ENCODE measurements at regions not wholly inside any gene's neighbourhood (a gene's known extent, or its start where the extent isn't known, plus 50 kb on each side); places are given as distances from the start of the nearest gene placed in this dataset.

GRCh38 chr20:56957737-56958553 lies 308.5 kb downstream of the BMP7 start:
- no peak for DNase-seq (ENCODE audit: low read depth in 2 of 2)

DNA sequence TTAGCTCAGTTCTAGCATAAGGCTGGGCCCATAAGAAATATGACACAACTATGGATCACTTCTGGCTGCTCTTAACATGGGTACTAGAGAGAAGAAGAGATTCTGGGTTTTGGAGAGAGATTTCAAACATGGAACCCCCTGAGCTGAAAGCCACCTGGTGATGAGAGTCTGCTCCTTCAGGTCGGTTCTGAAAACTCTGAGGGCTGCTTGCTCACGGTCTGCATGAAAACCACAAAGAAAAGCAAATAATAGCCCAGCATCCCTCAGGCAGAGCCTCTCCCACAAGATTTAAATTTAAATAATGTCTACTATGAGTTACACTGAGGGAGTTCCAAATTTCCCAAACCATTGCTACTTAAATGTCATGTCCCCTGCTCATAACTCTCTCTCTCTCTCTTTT lies 301.5 kb downstream of the BMP7 start:
- DNase-seq (ENCODE audit: low read depth in 2 of 2): no peak

DNA sequence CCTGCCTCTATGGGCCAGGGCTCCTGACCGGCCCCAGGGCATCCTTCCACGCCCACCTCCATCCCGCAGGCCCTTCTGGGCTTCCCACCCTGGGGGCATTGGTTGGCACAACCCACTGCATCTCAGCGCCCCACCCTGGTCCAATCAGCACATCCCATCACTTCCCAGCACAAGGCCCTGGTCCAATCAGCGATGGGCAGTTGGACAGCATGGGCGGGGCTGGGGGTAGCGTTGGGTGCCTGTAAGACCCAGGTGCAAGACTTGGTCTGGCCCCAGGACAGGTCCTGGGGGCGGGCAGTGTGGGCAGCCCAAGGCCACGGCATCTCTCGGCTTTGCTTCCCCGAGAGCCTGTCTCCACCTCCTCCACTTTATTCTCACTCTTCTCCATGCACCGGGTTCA lies 298.5 kb downstream of the BMP7 start:
- DNase-seq (ENCODE audit: low read depth in 2 of 2): no peak

- DNase-seq (ENCODE audit: low read depth in 2 of 2): no peak
Observed at GRCh38 chr20:56968376-56969048, 297.9 kb downstream of the BMP7 start.

DNA sequence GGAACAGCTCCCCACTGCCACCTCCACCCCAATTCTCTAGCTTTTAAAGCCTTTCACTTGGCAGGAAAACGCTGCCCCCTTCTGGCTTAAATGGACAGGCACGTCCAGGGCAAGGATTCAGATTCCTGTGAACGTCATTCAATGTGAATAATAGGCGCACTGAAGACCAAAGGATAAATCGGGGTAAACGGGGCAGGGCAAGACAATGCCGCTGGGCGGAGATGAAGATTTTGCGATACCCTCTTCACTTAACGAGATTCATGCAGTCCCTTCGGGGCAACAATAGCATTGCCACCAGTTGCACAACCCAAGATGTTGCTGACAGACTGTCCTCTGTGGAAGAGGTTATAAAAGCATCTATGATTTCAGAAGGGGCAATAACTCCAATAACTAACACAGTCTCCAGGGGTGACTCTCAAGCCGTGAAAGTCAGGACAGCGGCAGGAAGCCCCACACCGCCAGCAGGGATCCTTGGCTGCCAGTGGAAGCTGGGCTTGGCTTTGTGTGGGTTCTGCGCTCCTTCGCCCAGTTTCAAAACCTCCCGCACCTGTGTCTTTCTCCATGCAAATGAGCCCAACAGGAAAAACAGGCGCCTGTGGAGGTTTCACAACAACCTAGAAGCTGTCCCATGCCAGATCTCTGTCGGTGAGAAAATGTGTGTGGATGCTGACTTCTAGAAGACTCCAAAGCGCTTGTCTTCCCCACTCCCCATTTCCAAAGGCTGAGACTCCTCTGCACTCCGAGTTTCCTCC lies 291.8 kb downstream of the BMP7 start:
- DNase-seq (ENCODE audit: low read depth in 2 of 2): peak; percentile 29 to 36

DNA sequence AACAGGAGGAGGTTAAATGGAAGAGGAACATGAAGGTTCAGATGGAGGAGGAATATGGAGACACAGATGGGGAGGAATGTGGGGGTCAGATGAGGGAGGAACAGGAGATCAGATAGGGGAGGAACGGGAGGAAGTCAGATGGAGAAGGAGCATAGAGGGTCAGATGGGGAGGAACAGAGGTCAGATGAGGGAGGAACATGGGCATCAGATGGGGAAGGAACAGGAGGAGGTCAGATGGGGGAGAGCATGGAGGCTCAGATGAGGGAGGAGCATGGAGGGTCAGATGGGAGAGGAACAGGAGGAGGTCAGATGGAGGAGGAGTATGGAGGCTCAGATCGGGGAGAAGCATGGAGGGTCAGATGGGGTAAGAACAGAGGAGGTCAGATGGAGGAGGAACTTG lies 290.6 kb downstream of the BMP7 start:
- no peak for DNase-seq (ENCODE audit: low read depth in 2 of 2)

DNA sequence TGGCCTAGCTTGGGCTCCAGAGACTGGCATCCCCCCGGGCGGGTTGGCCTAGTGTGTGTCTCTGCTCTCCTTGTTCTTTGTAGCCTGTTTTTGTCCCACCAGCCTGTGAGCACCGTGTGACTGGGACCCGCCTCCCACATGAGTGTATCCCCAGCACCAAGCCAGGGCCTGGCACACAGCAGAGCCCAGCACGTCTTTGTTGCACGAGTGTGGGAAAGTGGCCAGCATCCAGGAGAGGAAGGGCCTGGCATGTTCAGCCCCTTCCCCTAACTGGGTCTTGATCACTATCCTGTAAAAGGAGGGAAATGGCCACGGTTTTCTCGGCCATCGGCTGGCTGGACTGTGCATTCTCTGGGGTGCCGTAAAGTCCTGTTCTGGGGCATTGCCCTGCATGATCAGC lies 290.1 kb downstream of the BMP7 start:
- DNase-seq (ENCODE audit: low read depth in 2 of 2): no peak

DNA sequence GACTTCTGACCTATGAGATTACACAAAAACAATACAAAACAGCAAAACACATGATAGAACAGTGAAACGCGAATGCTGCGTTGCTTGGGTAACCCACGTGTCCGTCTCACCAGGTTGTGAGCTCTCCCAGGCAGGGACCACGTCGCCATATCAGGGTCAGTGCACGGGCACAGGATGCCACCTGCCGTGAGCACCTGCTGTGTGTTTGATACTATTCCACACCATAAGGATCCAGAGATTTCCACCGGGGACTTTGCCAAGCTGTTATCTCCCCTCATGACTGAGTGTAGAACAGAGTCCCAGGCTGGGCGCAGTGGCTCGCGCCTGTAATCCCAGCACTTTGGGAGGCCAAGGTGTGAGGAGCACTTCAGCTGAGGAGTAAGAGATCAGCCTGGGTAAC lies 288.0 kb downstream of the BMP7 start:
- no peak for DNase-seq (ENCODE audit: low read depth in 2 of 2)

GRCh38 chr20:56979125-56979524 lies 287.3 kb downstream of the BMP7 start:
- DNase-seq (ENCODE audit: low read depth in 2 of 2): no peak

- DNase-seq (ENCODE audit: low read depth in 2 of 2): no peak
Observed at GRCh38 chr20:56981301-56981700, 285.1 kb downstream of the BMP7 start.

DNA sequence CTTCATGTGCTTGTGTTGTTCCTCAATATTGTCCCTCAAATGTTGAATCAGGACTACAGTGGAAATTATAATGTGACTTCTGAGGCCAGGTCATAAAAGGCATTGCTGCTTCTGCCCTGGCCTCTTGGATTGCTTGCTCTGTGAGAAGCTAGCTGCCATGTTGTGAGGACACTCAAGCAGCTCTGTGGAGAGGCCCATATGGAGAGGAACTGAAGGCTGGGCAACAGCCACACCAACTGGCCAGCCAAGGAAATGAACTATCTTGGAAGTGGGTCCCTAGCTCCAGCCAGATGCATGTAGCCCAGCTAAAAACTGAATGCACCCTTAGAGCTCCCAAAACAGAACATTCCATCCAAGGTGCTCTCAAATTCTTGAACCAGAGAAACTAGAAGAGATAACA lies 282.6 kb downstream of the BMP7 start:
- no peak for DNase-seq (ENCODE audit: low read depth in 2 of 2)

DNA sequence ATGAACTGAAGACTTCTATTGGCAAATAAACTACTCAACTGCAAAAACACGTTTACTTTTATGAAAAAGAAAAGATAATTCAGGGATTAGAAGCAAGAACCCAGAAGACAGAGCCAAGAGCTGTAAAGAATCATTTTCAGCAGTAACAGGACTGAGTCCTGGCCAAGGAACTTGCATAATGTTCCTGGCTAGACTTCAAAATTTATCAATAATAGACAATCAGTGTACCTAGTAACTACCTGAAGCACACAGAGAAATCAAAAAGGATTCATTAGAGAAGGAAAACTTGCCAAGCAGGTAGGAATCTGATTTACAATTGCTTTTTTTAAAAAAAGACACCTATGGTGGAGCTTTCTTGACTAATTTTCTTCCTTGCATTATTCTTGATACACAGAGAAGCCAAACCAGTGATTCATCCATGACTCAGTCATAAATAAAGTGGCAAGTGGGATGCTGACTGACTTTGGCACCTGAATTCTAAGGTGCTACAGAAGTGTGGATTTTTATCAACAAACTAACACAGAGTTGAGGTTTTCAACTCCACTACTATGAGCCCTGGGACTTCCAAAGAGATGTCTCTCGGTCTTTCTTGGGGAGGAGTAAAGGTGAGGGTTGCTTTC lies 281.3 kb downstream of the BMP7 start:
- DNase-seq (ENCODE audit: low read depth in 2 of 2): no peak

DNA sequence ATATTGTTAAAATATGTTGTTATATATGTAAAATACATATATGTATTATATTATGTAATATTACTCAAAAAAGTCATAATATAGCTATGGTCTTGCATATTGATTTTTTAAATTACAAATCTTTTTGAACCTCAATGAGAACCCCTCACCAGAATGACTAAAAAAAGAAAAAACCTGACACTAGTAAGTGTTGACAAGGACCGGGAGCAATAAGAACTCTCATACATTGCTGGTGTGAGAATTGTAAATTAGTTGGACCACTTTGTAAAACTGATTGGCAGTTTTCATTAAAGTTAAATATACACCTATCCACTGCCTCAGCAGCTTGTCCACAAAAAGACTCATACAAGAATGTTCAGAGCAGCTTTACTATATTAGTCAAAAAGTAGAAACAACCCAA lies 280.0 kb downstream of the BMP7 start:
- DNase-seq (ENCODE audit: low read depth in 2 of 2): no peak

- DNase-seq (ENCODE audit: low read depth in 2 of 2): no peak
Observed at GRCh38 chr20:56986931-56987720, 279.3 kb downstream of the BMP7 start.

DNA sequence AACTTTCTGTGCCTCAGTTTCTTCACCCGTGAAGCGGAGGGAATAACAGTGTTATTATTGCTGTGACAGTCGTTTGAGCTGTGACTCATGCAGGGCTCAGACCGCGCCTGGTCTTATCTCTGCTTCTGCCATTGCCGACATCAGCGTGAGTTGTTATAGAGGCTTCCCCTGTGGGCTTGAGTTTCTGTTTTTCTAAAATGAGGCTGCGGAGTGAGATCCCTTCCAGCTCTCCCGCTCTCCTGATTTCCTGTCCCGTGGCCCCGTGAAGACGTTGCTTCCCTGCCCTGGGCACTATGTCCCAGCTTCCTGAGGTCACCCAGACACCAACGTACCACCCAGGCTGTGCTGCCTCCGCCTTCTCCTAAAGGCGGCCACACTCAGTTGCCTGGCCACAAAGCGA lies 278.5 kb downstream of the BMP7 start:
- DNase-seq (ENCODE audit: low read depth in 2 of 2): no peak

DNA sequence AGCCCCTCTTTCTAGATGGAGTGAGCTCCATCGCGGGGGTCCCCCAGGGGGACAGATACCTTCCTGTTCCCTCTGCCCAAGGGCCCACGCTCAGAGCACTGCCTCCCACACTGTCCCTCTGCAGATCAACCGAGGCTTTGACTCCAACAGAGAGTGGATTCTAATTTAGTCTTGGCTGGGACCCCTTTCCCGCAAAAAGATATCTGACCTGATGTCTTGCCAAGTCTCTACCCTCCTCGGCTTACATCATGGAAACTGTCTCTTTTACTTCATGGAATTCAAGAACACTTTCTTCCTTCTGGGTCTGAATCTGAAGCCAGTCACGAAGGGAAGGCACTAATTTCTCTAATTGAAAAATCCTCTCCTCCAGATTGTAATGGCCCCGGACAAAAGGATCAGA lies 278.0 kb downstream of the BMP7 start:
- DNase-seq (ENCODE audit: low read depth in 2 of 2): no peak

GRCh38 chr20:56989516-56989915 lies 276.9 kb downstream of the BMP7 start:
- no peak for DNase-seq (ENCODE audit: low read depth in 2 of 2)

GRCh38 chr20:56993020-56993559 lies 273.4 kb downstream of the BMP7 start:
- DNase-seq (ENCODE audit: low read depth in 2 of 2): no peak

GRCh38 chr20:56994006-56994405 lies 272.4 kb downstream of the BMP7 start:
- no peak for DNase-seq (ENCODE audit: low read depth in 2 of 2)

GRCh38 chr20:56995149-56995548 lies 271.3 kb downstream of the BMP7 start:
- no peak for DNase-seq (ENCODE audit: low read depth in 2 of 2)

GRCh38 chr20:56995635-56996075 lies 270.8 kb downstream of the BMP7 start:
- no peak for DNase-seq (ENCODE audit: low read depth in 2 of 2)

All from fibroblast of skin of left quadriceps (primary cell).